GM19372 (cell line): ENCODE measurements at regions not wholly inside any gene's neighbourhood (a gene's known extent, or its start where the extent isn't known, plus 50 kb on each side); places are given as distances from the start of the nearest gene placed in this dataset.
A peak's percentile ranks its signal among the peaks of the same experiment; 100 is the strongest.

Source experiments
- ATAC-seq: cut with Tn5 transposase; IDR thresholded peaks from one replicate; pipeline ENCODE4 v1.9.1; 2021; ENCODE audit warnings: mild to moderate bottlenecking, low read depth, moderate library complexity; ENCODE audit not compliant: unreplicated experiment

GRCh38 chr9:103377667-103378066, 382.5 kb downstream of the CYLC2 start:
- ATAC-seq, result no peak

GRCh38 chr9:103397868-103398600, 402.9 kb downstream of the CYLC2 start:
- ATAC-seq, result peak; percentile 92

- ATAC-seq, result no peak
These were observed 404.4 kb downstream of the CYLC2 start for GRCh38 chr9:103399535-103399934.

GRCh38 chr9:103407260-103407659, 412.1 kb downstream of the CYLC2 start:
- no peak for ATAC-seq

GRCh38 chr9:103410059-103410458, 414.9 kb downstream of the CYLC2 start:
- ATAC-seq, result no peak

- ATAC-seq, result no peak
These were observed 432.6 kb downstream of the CYLC2 start for GRCh38 chr9:103427696-103428095.

GRCh38 chr9:103430469-103430868, 435.3 kb downstream of the CYLC2 start:
- ATAC-seq, result no peak

GRCh38 chr9:103431809-103432208, 436.7 kb downstream of the CYLC2 start:
- ATAC-seq, result no peak

GRCh38 chr9:103444176-103444575, 449.0 kb downstream of the CYLC2 start:
- ATAC-seq, result no peak

GRCh38 chr9:103458826-103459225, 463.7 kb downstream of the CYLC2 start:
- no peak for ATAC-seq

- ATAC-seq, result no peak
These were observed 476.1 kb downstream of the CYLC2 start for GRCh38 chr9:103471241-103471640.

- ATAC-seq, result no peak
These were observed 479.0 kb downstream of the CYLC2 start for GRCh38 chr9:103474156-103474555.

- no peak for ATAC-seq
These were observed 488.5 kb downstream of the CYLC2 start for GRCh38 chr9:103483471-103484096.

GRCh38 chr9:103485138-103485537, 490.0 kb downstream of the CYLC2 start:
- ATAC-seq, result no peak

- ATAC-seq, result no peak
These were observed 519.6 kb downstream of the CYLC2 start for GRCh38 chr9:103514767-103515166.

GRCh38 chr9:103522409-103522808, 527.3 kb downstream of the CYLC2 start:
- ATAC-seq, result no peak

- no peak for ATAC-seq
These were observed 535.8 kb downstream of the CYLC2 start for GRCh38 chr9:103530934-103531333.

GRCh38 chr9:103533318-103533717, 538.2 kb downstream of the CYLC2 start:
- no peak for ATAC-seq

GRCh38 chr9:103537426-103537825, 542.3 kb downstream of the CYLC2 start:
- no peak for ATAC-seq

GRCh38 chr9:103545260-103545659, 548.8 kb upstream of the SMC2 start:
- ATAC-seq, result no peak

- ATAC-seq, result no peak
These were observed 541.4 kb upstream of the SMC2 start for GRCh38 chr9:103552712-103553111.

- no peak for ATAC-seq
These were observed 520.1 kb upstream of the SMC2 start for GRCh38 chr9:103574056-103574455.
